GM20000 (cell line): ENCODE measurements at regions not wholly inside any gene's neighbourhood (a gene's known extent, or its start where the extent isn't known, plus 50 kb on each side); places are given as distances from the start of the nearest gene placed in this dataset.
"Not testable (repeated sequence)": the region's sequence is repeated elsewhere in the genome, so short reads cannot be mapped to it uniquely, and the experiment has no call there.

ENCODE experiments used
- DNase-seq: peaks from one replicate; pipeline ENCODE4 v3.0.0; 2012; ENCODE audit warnings: low spot score
- TF ChIP-seq, protein P1 (sequence below): IDR thresholded peaks from 2 replicates; pipeline ENCODE4 v1.5.1; 2012; ENCODE audit warnings: mild to moderate bottlenecking, control low read depth; ENCODE audit errors: extremely low read depth, missing control alignments

DNA sequence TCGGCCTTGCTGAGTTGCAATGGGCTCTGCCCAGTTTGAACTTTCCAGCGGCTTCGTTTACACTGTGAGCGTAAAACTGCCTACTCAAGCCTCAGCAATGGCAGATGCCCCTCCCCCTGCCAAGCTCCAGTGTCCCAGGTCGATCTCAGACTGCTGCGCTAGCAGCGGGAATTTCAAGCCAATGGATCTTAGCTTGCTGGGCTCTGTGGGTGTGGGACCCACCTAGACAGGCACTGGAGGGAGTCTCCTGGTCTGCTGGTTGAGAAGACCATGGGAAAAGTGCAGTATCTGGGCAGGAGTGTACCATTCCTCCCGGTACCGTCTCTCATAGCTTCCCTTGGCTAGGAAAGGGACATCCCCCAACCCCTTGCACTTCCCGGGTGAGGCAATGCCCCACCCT is 88.2 kb downstream of the KLHL28 start:
- no peak for DNase-seq
- TF ChIP-seq, protein P1, sequence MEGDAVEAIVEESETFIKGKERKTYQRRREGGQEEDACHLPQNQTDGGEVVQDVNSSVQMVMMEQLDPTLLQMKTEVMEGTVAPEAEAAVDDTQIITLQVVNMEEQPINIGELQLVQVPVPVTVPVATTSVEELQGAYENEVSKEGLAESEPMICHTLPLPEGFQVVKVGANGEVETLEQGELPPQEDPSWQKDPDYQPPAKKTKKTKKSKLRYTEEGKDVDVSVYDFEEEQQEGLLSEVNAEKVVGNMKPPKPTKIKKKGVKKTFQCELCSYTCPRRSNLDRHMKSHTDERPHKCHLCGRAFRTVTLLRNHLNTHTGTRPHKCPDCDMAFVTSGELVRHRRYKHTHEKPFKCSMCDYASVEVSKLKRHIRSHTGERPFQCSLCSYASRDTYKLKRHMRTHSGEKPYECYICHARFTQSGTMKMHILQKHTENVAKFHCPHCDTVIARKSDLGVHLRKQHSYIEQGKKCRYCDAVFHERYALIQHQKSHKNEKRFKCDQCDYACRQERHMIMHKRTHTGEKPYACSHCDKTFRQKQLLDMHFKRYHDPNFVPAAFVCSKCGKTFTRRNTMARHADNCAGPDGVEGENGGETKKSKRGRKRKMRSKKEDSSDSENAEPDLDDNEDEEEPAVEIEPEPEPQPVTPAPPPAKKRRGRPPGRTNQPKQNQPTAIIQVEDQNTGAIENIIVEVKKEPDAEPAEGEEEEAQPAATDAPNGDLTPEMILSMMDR = no peak

DNA sequence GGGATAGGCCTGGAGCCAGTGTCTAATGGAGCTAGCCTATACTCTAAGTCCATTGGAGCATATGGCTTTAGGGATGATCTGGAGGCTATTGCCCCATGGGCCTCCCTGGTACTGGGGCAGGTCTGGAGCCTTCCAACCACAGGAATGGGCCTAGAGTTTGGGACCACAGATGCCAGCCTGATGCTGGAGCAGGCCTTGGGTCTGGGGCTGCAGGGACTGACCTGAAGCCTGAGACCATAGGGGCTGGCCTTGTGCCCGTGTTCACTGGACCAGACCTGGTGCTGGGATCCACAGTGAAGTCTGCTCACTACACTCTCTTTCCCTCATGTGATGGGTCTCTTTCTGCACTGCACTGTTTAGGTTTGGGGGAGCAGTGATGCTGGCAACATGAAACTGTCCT is 95.0 kb downstream of the KLHL28 start:
- no peak for DNase-seq
- TF ChIP-seq, protein P1 = no peak

DNA sequence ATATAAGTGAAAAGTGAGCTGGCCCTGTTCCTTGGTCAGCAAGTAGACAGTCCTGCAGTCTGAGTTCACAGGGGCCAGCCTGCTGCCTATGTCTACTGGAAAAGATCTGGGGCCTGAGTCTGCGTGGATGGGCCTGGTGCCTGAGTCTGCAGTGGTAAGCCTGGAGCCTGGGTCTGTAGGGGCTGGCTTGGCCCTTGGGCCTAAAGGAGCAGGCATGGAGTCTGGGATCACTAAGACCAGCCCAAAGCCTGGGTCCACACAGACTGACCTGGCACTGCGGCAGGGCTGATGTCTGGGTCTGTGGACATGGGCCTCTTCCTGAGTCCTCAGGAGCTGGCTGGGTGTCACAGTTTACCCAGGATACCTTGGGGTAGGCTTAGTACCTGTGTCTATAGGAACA is 95.4 kb downstream of the KLHL28 start:
- TF ChIP-seq, protein P1 = no peak
- DNase-seq = no peak

DNA sequence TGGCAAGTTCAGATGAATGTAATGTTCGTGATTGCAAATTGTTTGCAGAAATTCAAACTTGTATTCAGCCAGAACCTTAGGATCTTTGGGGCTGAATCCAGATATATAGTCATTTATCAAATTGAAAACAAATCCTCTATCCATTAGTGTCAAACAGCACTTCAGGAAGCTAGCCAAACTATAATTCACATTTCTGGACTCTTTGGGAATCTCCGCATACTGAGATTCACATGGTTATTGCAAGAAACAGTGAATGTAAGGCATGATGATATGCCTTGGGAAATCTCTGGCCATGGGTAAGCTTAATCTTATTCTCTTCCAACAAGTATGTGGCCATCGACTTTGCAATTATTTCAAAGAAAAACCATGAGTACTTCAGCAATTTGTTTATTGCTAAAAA is 98.5 kb downstream of the KLHL28 start:
- no peak for DNase-seq
- TF ChIP-seq, protein P1 = no peak

DNA sequence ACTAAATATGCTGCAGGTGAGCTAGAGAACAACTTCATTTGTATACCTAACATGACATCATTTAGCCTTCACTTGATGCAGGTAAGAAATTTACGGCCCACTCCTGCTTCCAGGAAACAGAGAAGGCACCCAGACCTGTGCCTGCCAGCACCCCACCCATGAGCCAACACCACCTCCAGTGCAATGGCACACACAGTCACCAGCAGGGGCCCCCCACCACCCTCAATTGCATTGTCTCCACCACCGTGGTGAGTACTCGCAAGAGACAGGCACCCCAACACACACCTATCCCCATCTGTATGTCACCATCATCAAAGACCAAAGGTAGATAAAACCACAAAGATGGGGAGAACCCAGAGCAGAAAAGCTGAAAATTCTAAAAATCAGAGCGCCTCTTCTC is 107.6 kb downstream of the KLHL28 start:
- TF ChIP-seq, protein P1 = no peak
- DNase-seq = no peak

DNA sequence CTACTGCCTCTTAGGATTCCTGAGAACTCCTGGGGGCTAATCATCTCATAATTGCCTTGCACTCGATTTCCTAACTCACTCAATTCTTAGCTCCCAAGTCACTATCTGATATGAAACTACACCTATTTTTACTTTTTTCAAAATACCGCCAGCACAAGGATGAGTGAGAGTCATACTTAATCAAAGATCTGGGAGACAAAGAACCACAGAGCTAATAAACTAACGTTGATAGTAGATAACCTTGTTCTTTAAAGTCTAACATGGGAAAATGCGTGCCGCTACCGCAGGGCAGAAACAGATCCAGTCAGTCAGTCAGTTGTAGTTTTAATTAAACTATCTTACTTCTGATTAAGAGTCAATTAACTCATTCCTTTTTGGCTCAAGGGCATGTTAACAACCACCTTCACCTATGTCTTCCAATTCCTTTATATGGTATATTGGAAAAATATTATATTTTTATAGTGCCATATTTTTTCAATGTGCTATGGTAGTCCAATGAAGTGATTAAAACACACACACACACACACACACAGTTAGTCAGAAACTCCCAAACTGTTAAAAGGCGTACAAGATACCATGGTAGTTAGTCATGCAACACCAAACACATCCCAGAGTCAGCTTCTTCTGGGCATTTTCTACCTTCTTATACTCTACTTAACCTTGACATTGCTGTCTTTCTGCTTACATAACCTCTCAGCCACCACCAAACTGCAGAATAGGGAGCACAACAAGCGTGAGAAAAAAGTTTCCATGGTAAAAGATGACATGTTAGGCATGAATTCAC is 114.0 kb downstream of the KLHL28 start:
- TF ChIP-seq, protein P1 = no peak

DNA sequence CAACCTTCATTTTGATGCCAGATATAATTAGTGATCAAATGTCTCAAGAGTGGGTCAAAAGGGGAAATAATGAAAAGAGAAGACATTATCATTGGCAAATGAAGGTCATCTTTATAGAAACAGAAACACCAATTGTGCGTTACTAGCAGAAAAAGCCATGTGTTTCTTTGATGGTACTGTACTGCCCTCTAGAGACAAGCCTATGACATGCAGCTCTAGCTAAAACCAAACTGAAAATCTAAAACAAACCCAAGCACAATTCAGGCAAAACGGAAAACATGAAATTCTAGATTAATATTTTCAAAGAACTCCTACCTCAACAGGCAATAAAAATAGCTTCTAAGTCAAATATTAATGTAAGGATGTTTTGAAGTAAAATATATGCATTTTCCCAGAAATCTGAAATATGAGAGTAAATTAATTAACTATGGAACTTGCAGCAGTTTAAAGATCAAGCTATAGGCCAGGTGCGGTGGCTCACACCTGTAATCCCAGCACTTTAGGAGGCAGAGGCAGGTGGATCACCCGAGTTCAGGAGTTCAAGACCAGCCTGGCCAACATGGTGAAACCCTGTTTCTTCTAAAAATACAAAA is 115.4 kb downstream of the KLHL28 start:
- peak; percentile 49 for DNase-seq
- TF ChIP-seq, protein P1 = peak; percentile 85

More for the DNA sequence above, 114.0 kb downstream of the KLHL28 start:
- DNase-seq = no peak

DNA sequence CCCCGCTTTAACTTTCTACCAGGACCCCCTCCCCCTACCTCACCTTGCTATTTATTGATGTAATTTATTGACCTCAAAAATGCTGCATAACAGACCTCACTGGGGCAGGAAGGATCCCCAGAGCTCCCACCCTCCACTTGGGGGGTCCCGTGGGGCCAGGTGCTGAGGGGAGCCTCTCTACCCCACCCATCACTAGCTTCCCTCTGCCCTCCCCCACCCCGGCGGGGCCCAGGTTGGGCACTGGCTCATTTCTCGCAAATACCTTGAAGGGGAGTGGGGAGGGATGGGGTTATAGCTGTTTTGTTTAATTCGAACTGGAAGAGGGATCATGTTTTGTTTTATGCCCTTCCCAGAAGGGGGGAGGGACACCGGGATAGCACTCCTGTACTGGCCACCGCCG is 125.8 kb downstream of the KLHL28 start:
- DNase-seq = not testable (repeated sequence)
